Glutamatergic neuron (in vitro differentiated cells): ENCODE measurements at regions not wholly inside any gene's neighbourhood (a gene's known extent, or its start where the extent isn't known, plus 50 kb on each side); places are given as distances from the start of the nearest gene placed in this dataset.
"Not testable (repeated sequence)": the region's sequence is repeated elsewhere in the genome, so short reads cannot be mapped to it uniquely, and the experiment has no call there.

Source experiments
- DNase-seq: peaks from one replicate; pipeline ENCODE4 v3.0.0; 2022
- H3K27ac Mint-ChIP-seq: one replicate; pipeline ENCODE4 v1.8.0; 2020; ENCODE audit warnings: mild to moderate bottlenecking, mixed read lengths, inconsistent platforms; ENCODE audit not compliant: unreplicated experiment
- H3K27me3 Mint-ChIP-seq: one replicate; pipeline ENCODE4 v1.8.0; 2020; ENCODE audit warnings: mild to moderate bottlenecking, moderate library complexity, mixed read lengths, inconsistent platforms; ENCODE audit not compliant: unreplicated experiment
- H3K36me3 Mint-ChIP-seq: one replicate; pipeline ENCODE4 v1.8.0; 2020; ENCODE audit warnings: mild to moderate bottlenecking, mixed read lengths, inconsistent platforms; ENCODE audit not compliant: unreplicated experiment
- H3K4me1 Mint-ChIP-seq: one replicate; pipeline ENCODE4 v1.8.0; 2020; ENCODE audit warnings: mild to moderate bottlenecking, low read depth, mixed read lengths, inconsistent platforms; ENCODE audit not compliant: unreplicated experiment
- H3K4me3 Mint-ChIP-seq: one replicate; pipeline ENCODE4 v1.8.0; 2020; ENCODE audit warnings: mild to moderate bottlenecking, mixed read lengths, inconsistent platforms; ENCODE audit not compliant: unreplicated experiment
- H3K9me3 Mint-ChIP-seq: one replicate; pipeline ENCODE4 v1.8.0; 2020; ENCODE audit warnings: mild to moderate bottlenecking, moderate library complexity, mixed read lengths, inconsistent platforms; ENCODE audit not compliant: unreplicated experiment
- CTCF ChIP-seq: fragments of 200-600 bp; sonication (generic); IDR thresholded peaks from one replicate; pipeline ENCODE4 v1.5.0; 2021; ENCODE audit not compliant: partially characterized antibody, unreplicated experiment

- TF ChIP-seq CTCF = no peak
- no peaks in the 10 kb centered on the region for H3K9me3 Mint-ChIP-seq
Measured at GRCh38 chr4:17238633-17239032, 273.3 kb downstream of the QDPR start.

GRCh38 chr4:17236686-17237085 lies 275.2 kb downstream of the QDPR start:
- Mint-ChIP-seq H3K4me1 (no peaks in the 10 kb centered on the region), H3K9me3 (no peaks in the 10 kb centered on the region), H3K36me3 (no peaks in the 10 kb centered on the region), H3K27ac (no peak overlapping the region), H3K4me3 (no peak overlapping the region), H3K27me3 (no peaks in the 10 kb centered on the region)
- DNase-seq = no peak
- TF ChIP-seq CTCF = no peak

More at GRCh38 chr4:17238633-17239032, 273.3 kb downstream of the QDPR start:
- no peaks in the 10 kb centered on the region for H3K4me1 Mint-ChIP-seq
- no peak for DNase-seq
- H3K36me3 Mint-ChIP-seq = no peaks in the 10 kb centered on the region
- H3K27me3 Mint-ChIP-seq = no peaks in the 10 kb centered on the region
- no peak overlapping the region for H3K4me3 Mint-ChIP-seq
- H3K27ac Mint-ChIP-seq = no peak overlapping the region

DNA sequence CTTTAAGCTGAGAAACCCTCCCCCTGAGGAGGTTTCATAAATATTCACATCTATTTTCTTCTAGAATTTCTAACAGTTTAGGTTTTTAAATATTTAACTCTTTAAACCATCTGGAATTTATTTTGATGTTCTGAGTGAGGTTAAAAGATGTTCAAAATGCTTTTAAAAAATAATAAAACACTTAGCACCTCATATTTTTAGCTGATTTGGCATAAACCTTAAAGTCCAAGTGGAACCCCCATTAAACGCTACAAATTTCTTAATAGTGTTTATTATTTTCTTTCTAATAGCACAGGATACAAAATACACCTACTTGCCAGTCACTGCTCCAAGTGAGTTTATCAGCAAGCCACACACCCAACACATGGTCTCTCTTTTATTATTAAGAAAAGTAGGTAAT lies 277.2 kb downstream of the QDPR start:
- TF ChIP-seq CTCF = no peak
- Mint-ChIP-seq H3K27me3 (peaks cover 4% of the 10 kb centered on the region), H3K36me3 (no peaks in the 10 kb centered on the region), H3K4me1 (no peaks in the 10 kb centered on the region), H3K27ac (no peak overlapping the region), H3K4me3 (no peak overlapping the region), H3K9me3 (no peaks in the 10 kb centered on the region)
- DNase-seq = no peak

DNA sequence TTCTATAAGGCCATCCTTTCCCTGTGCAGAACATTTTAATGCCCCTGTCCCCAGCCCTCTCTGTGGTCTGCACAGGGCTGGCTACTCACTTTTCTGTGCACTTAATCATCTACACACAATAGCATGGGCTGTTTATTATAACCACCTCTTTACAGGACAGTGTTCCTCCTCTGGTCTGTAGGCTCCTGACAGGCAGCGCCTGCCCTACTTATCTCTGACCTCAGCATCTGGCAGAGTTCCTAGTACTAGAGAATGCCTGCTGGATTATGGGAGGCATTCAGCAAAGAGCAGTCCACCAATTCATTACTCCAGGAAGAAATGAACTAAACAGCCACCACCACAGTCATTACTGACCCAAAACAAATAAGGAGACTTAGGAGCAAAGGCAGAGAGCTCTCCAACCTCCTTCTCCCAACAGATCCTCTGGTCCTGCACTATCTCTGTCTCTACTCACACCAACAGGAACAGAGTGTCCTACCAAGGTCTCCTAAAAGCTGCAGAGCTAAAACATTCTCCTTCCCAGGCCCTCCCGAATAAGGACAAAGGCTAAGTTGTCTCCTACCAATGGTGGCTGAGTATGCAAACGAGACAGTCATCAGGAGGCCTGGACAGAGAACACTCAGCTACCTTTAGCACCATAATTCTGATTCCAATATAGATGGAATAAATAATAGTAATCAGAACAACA lies 279.2 kb downstream of the QDPR start:
- no peak for TF ChIP-seq CTCF
- H3K27ac Mint-ChIP-seq = no peak overlapping the region
- H3K9me3 Mint-ChIP-seq = peaks cover 3% of the 10 kb centered on the region
- no peak for DNase-seq
- no peak overlapping the region for H3K4me3 Mint-ChIP-seq
- no peaks in the 10 kb centered on the region for H3K36me3 Mint-ChIP-seq
- peaks cover 4% of the 10 kb centered on the region for H3K27me3 Mint-ChIP-seq
- H3K4me1 Mint-ChIP-seq = no peaks in the 10 kb centered on the region

- H3K27me3 Mint-ChIP-seq, H3K4me3 Mint-ChIP-seq, H3K27ac Mint-ChIP-seq, DNase-seq, H3K4me1 Mint-ChIP-seq, H3K36me3 Mint-ChIP-seq, H3K9me3 Mint-ChIP-seq: not testable (repeated sequence)
Measured at GRCh38 chr4:17231880-17232475, 279.9 kb downstream of the QDPR start.
